H9 (cell line): ENCODE measurements at regions not wholly inside any gene's neighbourhood (a gene's known extent, or its start where the extent isn't known, plus 50 kb on each side); places are given as distances from the start of the nearest gene placed in this dataset.

Source experiments
- DNase-seq: peaks from one replicate; pipeline ENCODE4 v3.0.0-alpha.2; 2017
- H2AFZ ChIP-seq: one replicate; pipeline ENCODE4 v1.6.1; 2013; ENCODE audit warnings: mild to moderate bottlenecking, low read length, control low read depth, moderate library complexity
- H2AK5ac ChIP-seq: 2 replicates; pipeline ENCODE4 v1.6.1; 2013; ENCODE audit warnings: low read length, control low read depth, mixed read lengths; ENCODE audit not compliant: insufficient read length
- H2BK120ac ChIP-seq: one replicate; pipeline ENCODE4 v1.6.1; 2013; ENCODE audit warnings: low read depth, mild to moderate bottlenecking, low read length, control low read depth, inconsistent platforms; ENCODE audit not compliant: poor library complexity, severe bottlenecking
- H2BK12ac ChIP-seq: 2 replicates; pipeline ENCODE4 v1.6.1; 2013; ENCODE audit warnings: low read length, control low read depth, mixed read lengths, low read depth; ENCODE audit not compliant: insufficient read length
- H2BK15ac ChIP-seq: 2 replicates; pipeline ENCODE4 v1.6.1; 2013; ENCODE audit warnings: low read depth, low read length, control low read depth
- H2BK20ac ChIP-seq: one replicate; pipeline ENCODE4 v1.6.1; 2013; ENCODE audit warnings: low read depth, mild to moderate bottlenecking, low read length, control low read depth, inconsistent platforms; ENCODE audit not compliant: poor library complexity, severe bottlenecking
- H2BK5ac ChIP-seq: 2 replicates; pipeline ENCODE4 v1.6.1; 2013; ENCODE audit warnings: low read length, control low read depth, mixed read lengths; ENCODE audit not compliant: insufficient read length
- H3K14ac ChIP-seq: 2 replicates; pipeline ENCODE4 v1.6.1; 2013; ENCODE audit warnings: low read length, control low read depth; ENCODE audit not compliant: insufficient read depth
- H3K18ac ChIP-seq: 2 replicates; pipeline ENCODE4 v1.6.1; 2013; ENCODE audit warnings: low read depth, mild to moderate bottlenecking, mixed read lengths, low read length, control low read depth; ENCODE audit not compliant: insufficient read length
- H3K23ac ChIP-seq: 2 replicates; pipeline ENCODE4 v1.6.1; 2013; ENCODE audit warnings: low read length, control low read depth, mixed read lengths, low read depth; ENCODE audit not compliant: insufficient read length
- H3K23me2 ChIP-seq: 2 replicates; pipeline ENCODE4 v1.6.1; 2013; ENCODE audit warnings: low read depth, mild to moderate bottlenecking, mixed read lengths, low read length, control low read depth; ENCODE audit not compliant: insufficient read length, poor library complexity, severe bottlenecking
- H3K27ac ChIP-seq: 2 replicates; pipeline ENCODE4 v1.5.1; 2013; ENCODE audit warnings: low read length, control low read depth, mixed read lengths, low read depth; ENCODE audit not compliant: insufficient read length
- H3K27me3 ChIP-seq: 2 replicates; pipeline ENCODE4 v1.6.1; 2013; ENCODE audit warnings: low read length, control low read depth, inconsistent platforms; ENCODE audit not compliant: insufficient read depth
- H3K4ac ChIP-seq: 2 replicates; pipeline ENCODE4 v1.6.1; 2013; ENCODE audit warnings: low read depth, mild to moderate bottlenecking, control low read depth, inconsistent platforms, low read length, moderate library complexity
- H3K4me1 ChIP-seq: 2 replicates; pipeline ENCODE4 v1.6.1; 2013; ENCODE audit warnings: low read length, control low read depth, inconsistent platforms; ENCODE audit not compliant: insufficient read depth
- H3K4me2 ChIP-seq: 2 replicates; pipeline ENCODE4 v1.6.1; 2013; ENCODE audit warnings: low read length, control low read depth, mixed read lengths; ENCODE audit not compliant: insufficient read length, insufficient read depth
- H3K56ac ChIP-seq: 2 replicates; pipeline ENCODE4 v1.6.1; 2013; ENCODE audit warnings: low read depth, mild to moderate bottlenecking, mixed read lengths, low read length, control low read depth; ENCODE audit not compliant: insufficient read length
- H3K79me1 ChIP-seq: 2 replicates; pipeline ENCODE4 v1.6.1; 2013; ENCODE audit warnings: low read depth, mild to moderate bottlenecking, moderate library complexity, low read length, control low read depth, inconsistent platforms; ENCODE audit not compliant: insufficient read depth, poor library complexity, severe bottlenecking
- H3K79me2 ChIP-seq: 2 replicates; pipeline ENCODE4 v1.6.1; 2013; ENCODE audit warnings: low read length, control low read depth, inconsistent platforms; ENCODE audit not compliant: insufficient read depth
- H3K9ac ChIP-seq: 2 replicates; pipeline ENCODE4 v1.6.1; 2013; ENCODE audit warnings: low read length, control low read depth, mixed read lengths; ENCODE audit not compliant: insufficient read length; ENCODE audit errors: extremely low read depth
- H3K9me3 ChIP-seq: one replicate; pipeline ENCODE4 v1.6.1; 2013; ENCODE audit warnings: low read depth, low read length, inconsistent platforms; ENCODE audit not compliant: control insufficient read depth
- H3T11ph ChIP-seq: one replicate; pipeline ENCODE4 v1.6.1; 2013; ENCODE audit warnings: mild to moderate bottlenecking, low read length, control low read depth, inconsistent platforms
- H4K20me1 ChIP-seq: one replicate; pipeline ENCODE4 v1.6.1; 2013; ENCODE audit not compliant: control insufficient read depth, insufficient read length, insufficient read depth
- H4K5ac ChIP-seq: 2 replicates; pipeline ENCODE4 v1.6.1; 2013; ENCODE audit warnings: low read depth, mild to moderate bottlenecking, mixed read lengths, low read length, control low read depth; ENCODE audit not compliant: insufficient read length
- H4K8ac ChIP-seq: replicated peaks from 2 replicates; pipeline ENCODE4 v1.6.1; 2013; ENCODE audit warnings: low read length, control low read depth, mixed read lengths, low read depth; ENCODE audit not compliant: insufficient read length
- H4K91ac ChIP-seq: 2 replicates; pipeline ENCODE4 v1.6.1; 2013; ENCODE audit warnings: low read depth, mild to moderate bottlenecking, moderate library complexity, mixed read lengths, low read length, control low read depth; ENCODE audit not compliant: insufficient read length
- H3K27ac Mint-ChIP-seq, 3 experiments: 2 replicates in 2 of 3; 3 replicates in 1 of 3; pipeline ENCODE4 v1.8.0; 2020 to 2021; ENCODE audit warnings: mixed read lengths in 3 of 3, mild to moderate bottlenecking in 1 of 3, moderate library complexity in 1 of 3
- H3K27me3 Mint-ChIP-seq: 2 replicates; pipeline ENCODE4 v1.8.0; 2021; ENCODE audit warnings: low read depth, mild to moderate bottlenecking, moderate library complexity, mixed read lengths
- H3K36me3 Mint-ChIP-seq, 3 experiments: 2 replicates in 2 of 3; 3 replicates in 1 of 3; pipeline ENCODE4 v1.8.0; 2020 to 2021; ENCODE audit warnings: low read depth in 3 of 3, mixed read lengths in 3 of 3; ENCODE audit not compliant: insufficient read depth in 1 of 3
- H3K4me1 Mint-ChIP-seq, 2 experiments: 2 replicates each; pipeline ENCODE4 v1.8.0; 2020; ENCODE audit warnings: mixed read lengths in 2 of 2
- H3K4me3 Mint-ChIP-seq, 2 experiments: 2 replicates in 1 of 2; 3 replicates in 1 of 2; pipeline ENCODE4 v1.8.0; 2020 to 2021; ENCODE audit warnings: mild to moderate bottlenecking in 2 of 2, mixed read lengths in 2 of 2, moderate library complexity in 1 of 2
- H3K9me3 Mint-ChIP-seq, 2 experiments: 2 replicates in 1 of 2; 3 replicates in 1 of 2; pipeline ENCODE4 v1.8.0; 2020; ENCODE audit warnings: mild to moderate bottlenecking in 2 of 2, mixed read lengths in 2 of 2, moderate library complexity in 1 of 2
- CTCF ChIP-seq: fragments of 200-600 bp; sonication (generic); conservative IDR thresholded peaks from 3 replicates; pipeline ENCODE4 v1.8.0; 2021; ENCODE audit warnings: antibody characterized with exemption, mild to moderate bottlenecking
- WGBS: extraction: QIAGEN DNeasy Blood & Tissue Kit; methylation state at CpG from one replicate; pipeline ENCODE4 v1.1.7; 2013; ENCODE audit warnings: missing lambda C conversion rate, low lambda C conversion rate, mixed read lengths; ENCODE audit not compliant: insufficient read length; ENCODE audit errors: extremely low coverage; 5-methylcytosine and 5-hydroxymethylcytosine counted together

- no peak overlapping the region for H3K4me2 ChIP-seq
Measured at GRCh38 chr3:82129221-82129801, 367.9 kb upstream of the GBE1 start.

More at GRCh38 chr3:82129221-82129801, 367.9 kb upstream of the GBE1 start:
- Histone ChIP-seq H4K91ac (no peak overlapping the region), H4K20me1 (no peaks in the 10 kb centered on the region), H2AK5ac (no peak overlapping the region), H3K23ac (no peak overlapping the region), H3K56ac (no peak overlapping the region), H3K79me2 (no peaks in the 10 kb centered on the region), H3K9ac (no peak overlapping the region), H3K23me2 (no peaks in the 10 kb centered on the region), H3K4me1 (no peaks in the 10 kb centered on the region), H2BK12ac (no peak overlapping the region), H3K79me1 (no peaks in the 10 kb centered on the region), H3K14ac (no peak overlapping the region), H3K18ac (no peak overlapping the region), H3K9me3 (no peaks in the 10 kb centered on the region), H2BK15ac (no peak overlapping the region), H2BK120ac (no peak overlapping the region), H2BK20ac (no peak overlapping the region), H3T11ph (no peak overlapping the region), H2BK5ac (no peak overlapping the region), H4K5ac (no peak overlapping the region), H4K8ac (no peak overlapping the region), H3K27me3 (no peaks in the 10 kb centered on the region), H3K4ac (no peak overlapping the region), H2AFZ (no peak overlapping the region), H3K27ac (no peak overlapping the region)
- no peak for DNase-seq
- Mint-ChIP-seq H3K36me3 (no peaks in the 10 kb centered on the region), H3K27ac (no peak overlapping the region), H3K27me3 (no peaks in the 10 kb centered on the region), H3K4me1 (peaks cover 14 to 16% of the 10 kb centered on the region in 2 experiments), H3K4me3 (no peak overlapping the region), H3K9me3 (no peaks in the 10 kb centered on the region)
- WGBS: no CpG with 5 or more reads among the region's 2 CpGs
- TF ChIP-seq CTCF: no peak
